GM12878 (cell line): ENCODE measurements at regions not wholly inside any gene's neighbourhood (a gene's known extent, or its start where the extent isn't known, plus 50 kb on each side); places are given as distances from the start of the nearest gene placed in this dataset.
A peak's percentile ranks its signal among the peaks of the same experiment; 100 is the strongest.

Experiments
- ATF2 ChIP-seq: IDR thresholded peaks from 2 replicates; pipeline ENCODE4 v1.6.1; 2012; ENCODE audit warnings: low read length, inconsistent platforms
- BCL11A ChIP-seq: IDR thresholded peaks from 2 replicates; pipeline ENCODE4 v1.6.1; 2011; ENCODE audit warnings: low read depth, low read length
- BMI1 ChIP-seq: fragments of 450-650 bp; IDR thresholded peaks from 2 replicates; pipeline ENCODE4 v1.6.1; 2016; ENCODE audit warnings: mild to moderate bottlenecking, moderate library complexity, borderline replicate concordance
- BRCA1 ChIP-seq: IDR thresholded peaks from 2 replicates; pipeline ENCODE4 v1.6.1; 2011; ENCODE audit warnings: low read depth, low read length, improper control_type of control experiment
- CEBPZ ChIP-seq: fragments of 150-350 bp; IDR thresholded peaks from 2 replicates; pipeline ENCODE4 v1.6.1; 2016; ENCODE audit warnings: low read depth, low read length
- CTCF ChIP-seq, 3 experiments: IDR thresholded peaks in 2 of 3; conservative IDR thresholded peaks in 1 of 3; 2 replicates each; pipeline ENCODE4 v1.5.1; 2011; ENCODE audit warnings: low read depth in 3 of 3, low read length in 3 of 3, mild to moderate bottlenecking in 3 of 3, control low read depth in 2 of 3, moderate library complexity in 2 of 3, inconsistent platforms in 1 of 3, mixed read lengths in 1 of 3; ENCODE audit not compliant: control insufficient read depth in 2 of 3, insufficient read depth in 1 of 3; ENCODE audit errors: extremely low read depth in 1 of 3
- DPF2 ChIP-seq: fragments of 450-650 bp; IDR thresholded peaks from 2 replicates; pipeline ENCODE4 v1.6.1; 2017; ENCODE audit warnings: mild to moderate bottlenecking
- EP300 ChIP-seq, 2 experiments: fragments of 150-350 bp in 1 of 2; IDR thresholded peaks; 2 replicates each; pipeline ENCODE4 v1.6.1; 2011 to 2012; ENCODE audit warnings: low read depth in 2 of 2, low read length in 2 of 2, borderline replicate concordance in 1 of 2, improper control_type of control experiment in 1 of 2, inconsistent platforms in 1 of 2; ENCODE audit not compliant: control insufficient read depth in 1 of 2
- GATAD2B ChIP-seq: fragments of 450-650 bp; conservative IDR thresholded peaks from 2 replicates; pipeline ENCODE4 v1.6.1; 2017; ENCODE audit warnings: low read depth, mild to moderate bottlenecking, moderate library complexity
- IKZF1 ChIP-seq: fragments of 450-650 bp; conservative IDR thresholded peaks from 2 replicates; pipeline ENCODE4 v1.6.1; 2017; ENCODE audit warnings: antibody characterized with exemption, mild to moderate bottlenecking
- IRF4 ChIP-seq: IDR thresholded peaks from 2 replicates; pipeline ENCODE4 v1.6.1; 2011; ENCODE audit warnings: low read depth, low read length
- IRF5 ChIP-seq: fragments of 450-650 bp; IDR thresholded peaks from 2 replicates; pipeline ENCODE4 v1.6.1; 2017; ENCODE audit warnings: borderline replicate concordance
- KLF5 ChIP-seq: fragments of 450-650 bp; IDR thresholded peaks from 2 replicates; pipeline ENCODE4 v1.6.1; 2014; ENCODE audit warnings: mild to moderate bottlenecking; ENCODE audit not compliant: partially characterized antibody
- LARP7 ChIP-seq: fragments of 450-650 bp; IDR thresholded peaks from 2 replicates; pipeline ENCODE4 v1.6.1; 2017; ENCODE audit warnings: mild to moderate bottlenecking
- MEF2A ChIP-seq: IDR thresholded peaks from 2 replicates; pipeline ENCODE4 v1.6.1; 2011; ENCODE audit warnings: low read depth, mild to moderate bottlenecking, low read length, moderate library complexity; ENCODE audit not compliant: insufficient read depth
- MTA2 ChIP-seq: fragments of 450-650 bp; IDR thresholded peaks from 2 replicates; pipeline ENCODE4 v1.6.1; 2016; ENCODE audit warnings: low read depth, mild to moderate bottlenecking, moderate library complexity
- MYB ChIP-seq: fragments of 150-350 bp; IDR thresholded peaks from 2 replicates; pipeline ENCODE4 v1.6.1; 2014; ENCODE audit warnings: mild to moderate bottlenecking, low read depth, low read length, borderline replicate concordance
- NBN ChIP-seq: fragments of 450-650 bp; IDR thresholded peaks from 2 replicates; pipeline ENCODE4 v1.6.1; 2016
- PAX8 ChIP-seq: fragments of 450-650 bp; IDR thresholded peaks from 2 replicates; pipeline ENCODE4 v1.6.1; 2017; ENCODE audit warnings: mild to moderate bottlenecking, moderate library complexity
- SIN3A ChIP-seq: IDR thresholded peaks from 2 replicates; pipeline ENCODE4 v1.6.1; 2012; ENCODE audit warnings: low read depth, low read length, improper control_type of control experiment
- SIX5 ChIP-seq: IDR thresholded peaks from 2 replicates; pipeline ENCODE4 v1.6.1; 2011; ENCODE audit warnings: mild to moderate bottlenecking, low read depth, low read length, moderate library complexity; ENCODE audit not compliant: severe bottlenecking
- SMAD5 ChIP-seq: IDR thresholded peaks from 2 replicates; pipeline ENCODE4 v1.6.1; 2016; ENCODE audit warnings: antibody characterized with exemption, low read depth
- SPI1 ChIP-seq: IDR thresholded peaks from 2 replicates; pipeline ENCODE4 v1.6.1; 2011; ENCODE audit warnings: low read depth, mild to moderate bottlenecking, low read length, moderate library complexity, borderline replicate concordance; ENCODE audit not compliant: insufficient read depth
- SREBF1 ChIP-seq: IDR thresholded peaks from 2 replicates; pipeline ENCODE4 v1.6.1; 2012; ENCODE audit warnings: mild to moderate bottlenecking, low read length
- SUPT20H ChIP-seq: IDR thresholded peaks from 2 replicates; pipeline ENCODE4 v1.6.1; 2011; ENCODE audit warnings: low read depth, mild to moderate bottlenecking, low read length, moderate library complexity, borderline replicate concordance; ENCODE audit not compliant: control insufficient read depth
- YY1 ChIP-seq: IDR thresholded peaks from 2 replicates; pipeline ENCODE4 v1.6.1; 2011; ENCODE audit warnings: low read depth, mild to moderate bottlenecking, low read length
- ZNF622 ChIP-seq: fragments of 450-650 bp; IDR thresholded peaks from 2 replicates; pipeline ENCODE4 v1.6.1; 2017; ENCODE audit warnings: mild to moderate bottlenecking, inconsistent platforms

- TF ChIP-seq SPI1, result no peak
- TF ChIP-seq IRF5, result no peak
- TF ChIP-seq PAX8, result no peak
- TF ChIP-seq NBN, result peak; percentile 8; the same call in 1 of the 2 replicates
- peak; percentile 60 for TF ChIP-seq YY1
- TF ChIP-seq SUPT20H, result no peak
- no peak for TF ChIP-seq LARP7
- TF ChIP-seq ATF2, result 0 out of 2 replicates have a peak, but pooled peaks have one; percentile 29
- no peak for TF ChIP-seq BMI1
- no peak for TF ChIP-seq CTCF (IDR thresholded peaks at IDR 0.05 in 2 of 3, conservative IDR thresholded peaks at IDR 0.05 in 1 of 3; ENCODE audit: control insufficient read depth in 2 of 3, extremely low read depth in 1 of 3, insufficient read depth in 1 of 3, low read depth in 3 of 3, low read length in 3 of 3)
- no peak for TF ChIP-seq KLF5
- TF ChIP-seq MEF2A, result no peak
- TF ChIP-seq SIN3A, result no peak
- TF ChIP-seq MYB, result no peak
- TF ChIP-seq CEBPZ, result no peak
- no peak for TF ChIP-seq ZNF622
- 0 out of 2 replicates have a peak, but pooled peaks have one; percentile 25 for TF ChIP-seq IRF4
- no peak for TF ChIP-seq GATAD2B
- TF ChIP-seq SIX5, result no peak
- no peak for TF ChIP-seq BRCA1
- no peak for TF ChIP-seq SREBF1
- peak; percentile 44; the same call in 1 of the 2 replicates for TF ChIP-seq BCL11A
- no peak for TF ChIP-seq DPF2
- peak; percentile 86 for TF ChIP-seq MTA2
- no peak for TF ChIP-seq SMAD5
- TF ChIP-seq IKZF1, result peak; percentile 28; the same call in 1 of the 2 replicates
- no peak; a peak in 1 of 4 replicates for TF ChIP-seq EP300 (IDR thresholded peaks at IDR 0.05; ENCODE audit: borderline replicate concordance in 1 of 2, control insufficient read depth in 1 of 2, low read depth in 2 of 2, low read length in 2 of 2)
- TF ChIP-seq, all 136 proteins: peak for 12
Observed at GRCh38 chr11:95711945-95712221, 77.7 kb downstream of the FAM76B start (continued).
